ENCODE measurements at regions not wholly inside any gene's neighbourhood (a gene's known extent, or its start where the extent isn't known, plus 50 kb on each side); places are given as distances from the start of the nearest gene placed in this dataset.

DNA sequence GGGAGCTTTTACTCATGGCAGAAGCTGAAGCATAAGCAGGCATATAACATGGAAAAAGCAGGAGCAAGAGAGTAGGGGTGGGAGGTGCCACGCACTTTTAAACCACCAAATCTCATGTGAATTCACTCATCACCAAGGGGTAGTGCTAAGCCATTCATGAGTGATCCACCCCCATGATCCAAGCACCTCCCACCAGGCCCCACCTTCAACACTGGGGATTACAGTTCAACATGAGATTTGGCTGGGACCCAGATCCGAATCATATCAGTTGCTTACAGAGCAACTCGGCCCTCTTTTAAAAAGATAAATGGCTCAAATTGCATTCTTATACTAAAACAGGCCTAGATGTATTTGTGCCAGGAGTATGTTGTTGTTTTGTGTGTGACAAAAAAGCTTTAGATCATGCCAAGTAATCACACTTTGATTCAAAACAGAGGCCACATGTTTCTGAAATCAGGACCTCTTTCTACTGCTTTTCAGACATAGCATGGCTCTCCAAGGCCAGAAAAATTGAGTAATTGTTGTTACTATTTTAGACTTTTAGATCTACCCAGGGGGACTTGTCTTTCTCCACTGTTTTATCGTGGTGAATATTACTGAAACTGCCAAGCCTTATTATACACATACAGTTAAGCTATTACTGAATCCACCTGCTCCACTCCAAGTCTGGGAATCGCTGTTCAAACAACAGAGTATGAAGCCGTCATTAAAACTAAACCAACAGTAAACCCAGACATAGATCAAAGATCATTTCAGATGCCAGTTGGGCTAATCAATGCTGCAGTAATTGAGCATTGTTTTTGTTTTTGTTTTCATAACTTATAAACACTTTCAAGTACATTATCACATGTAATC, 163.3 kb downstream of the KCNJ2 start (continued):
- TF ChIP-seq, protein P1, sequence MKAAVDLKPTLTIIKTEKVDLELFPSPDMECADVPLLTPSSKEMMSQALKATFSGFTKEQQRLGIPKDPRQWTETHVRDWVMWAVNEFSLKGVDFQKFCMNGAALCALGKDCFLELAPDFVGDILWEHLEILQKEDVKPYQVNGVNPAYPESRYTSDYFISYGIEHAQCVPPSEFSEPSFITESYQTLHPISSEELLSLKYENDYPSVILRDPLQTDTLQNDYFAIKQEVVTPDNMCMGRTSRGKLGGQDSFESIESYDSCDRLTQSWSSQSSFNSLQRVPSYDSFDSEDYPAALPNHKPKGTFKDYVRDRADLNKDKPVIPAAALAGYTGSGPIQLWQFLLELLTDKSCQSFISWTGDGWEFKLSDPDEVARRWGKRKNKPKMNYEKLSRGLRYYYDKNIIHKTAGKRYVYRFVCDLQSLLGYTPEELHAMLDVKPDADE (IDR thresholded peaks at IDR 0.05) = no peak
- TF ChIP-seq EZH2phosphoT487 (IDR thresholded peaks at IDR 0.05; ENCODE audit: unreplicated experiment) = no peak
- no peak for TF ChIP-seq JUNB (IDR thresholded peaks at IDR 0.05; ENCODE audit: unreplicated experiment)
- TF ChIP-seq STAT1 (IDR thresholded peaks at IDR 0.05; ENCODE audit: unreplicated experiment) = no peak
- TF ChIP-seq, protein P2, sequence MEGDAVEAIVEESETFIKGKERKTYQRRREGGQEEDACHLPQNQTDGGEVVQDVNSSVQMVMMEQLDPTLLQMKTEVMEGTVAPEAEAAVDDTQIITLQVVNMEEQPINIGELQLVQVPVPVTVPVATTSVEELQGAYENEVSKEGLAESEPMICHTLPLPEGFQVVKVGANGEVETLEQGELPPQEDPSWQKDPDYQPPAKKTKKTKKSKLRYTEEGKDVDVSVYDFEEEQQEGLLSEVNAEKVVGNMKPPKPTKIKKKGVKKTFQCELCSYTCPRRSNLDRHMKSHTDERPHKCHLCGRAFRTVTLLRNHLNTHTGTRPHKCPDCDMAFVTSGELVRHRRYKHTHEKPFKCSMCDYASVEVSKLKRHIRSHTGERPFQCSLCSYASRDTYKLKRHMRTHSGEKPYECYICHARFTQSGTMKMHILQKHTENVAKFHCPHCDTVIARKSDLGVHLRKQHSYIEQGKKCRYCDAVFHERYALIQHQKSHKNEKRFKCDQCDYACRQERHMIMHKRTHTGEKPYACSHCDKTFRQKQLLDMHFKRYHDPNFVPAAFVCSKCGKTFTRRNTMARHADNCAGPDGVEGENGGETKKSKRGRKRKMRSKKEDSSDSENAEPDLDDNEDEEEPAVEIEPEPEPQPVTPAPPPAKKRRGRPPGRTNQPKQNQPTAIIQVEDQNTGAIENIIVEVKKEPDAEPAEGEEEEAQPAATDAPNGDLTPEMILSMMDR (conservative IDR thresholded peaks at IDR 0.05; ENCODE audit: low read depth in 2 of 2) = no peak
- TF ChIP-seq NANOG (IDR thresholded peaks at IDR 0.05; ENCODE audit: borderline replicate concordance) = no peak
- TF ChIP-seq POLR2AphosphoS5 (IDR thresholded peaks at IDR 0.05; ENCODE audit: low read depth) = no peak
- TF ChIP-seq EZH2 (IDR thresholded peaks at IDR 0.05; ENCODE audit: low read depth, unreplicated experiment) = no peak
- TF ChIP-seq ZNF114 (CRISPR knock-in tag; IDR thresholded peaks at IDR 0.05) = no peak
- TF ChIP-seq ZNF331 (CRISPR knock-in tag; IDR thresholded peaks at IDR 0.05; ENCODE audit: low read depth) = no peak

DNA sequence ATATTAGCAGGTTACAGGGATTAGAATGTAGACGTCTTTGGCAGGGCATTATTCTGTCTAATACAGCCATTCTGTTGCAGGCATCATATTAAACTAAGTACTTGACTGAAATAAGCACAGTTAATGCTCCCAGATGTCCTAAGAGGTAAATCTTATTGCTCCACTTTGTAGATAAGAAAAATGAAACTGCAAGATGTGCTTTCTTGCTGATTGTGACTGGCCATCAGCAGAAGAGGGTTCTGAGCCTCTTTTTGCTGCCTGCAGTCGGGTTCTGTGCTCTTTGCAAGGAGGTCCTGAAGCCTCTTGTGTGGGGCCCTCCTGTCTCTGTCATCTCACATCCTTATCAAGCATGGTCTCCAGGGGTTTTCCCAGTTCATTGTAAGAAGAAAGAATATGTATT, 167.1 kb downstream of the KCNJ2 start:
- no peak for ATAC-seq
- Mint-ChIP-seq H3K27me3 (ENCODE audit: insufficient read depth, low read depth, poor library complexity) (no peaks in the 10 kb centered on the region), H3K27ac (no peak overlapping the region), H3K4me3 (no peak overlapping the region), H3K36me3 (ENCODE audit: low read depth) (no peaks in the 10 kb centered on the region), H3K4me1 (no peaks in the 10 kb centered on the region), H3K9me3 (no peaks in the 10 kb centered on the region; the same call in 2 of the 3 replicates)
- no peak overlapping the region for H3K4me3 ChIP-seq
- DNase-seq (ENCODE audit: low spot score) = no peak
- H3K27me3 ChIP-seq (ENCODE audit: insufficient read depth) = no peaks in the 10 kb centered on the region
- no peaks in the 10 kb centered on the region for H3K36me3 ChIP-seq (ENCODE audit: insufficient read depth)
- H3F3A ChIP-seq (replicated peaks; ENCODE audit: low read depth) = no peaks in the 10 kb centered on the region
- H3K79me2 ChIP-seq (replicated peaks; ENCODE audit: insufficient read depth) = no peaks in the 10 kb centered on the region
- H2AFZ ChIP-seq = no peak overlapping the region
- H4K20me1 ChIP-seq (replicated peaks; ENCODE audit: insufficient read depth) = no peaks in the 10 kb centered on the region
- no peak overlapping the region for H3K27ac ChIP-seq (ENCODE audit: low read depth)
- H3K4me1 ChIP-seq (ENCODE audit: insufficient read depth) = no peaks in the 10 kb centered on the region
- no peak overlapping the region for H3K4me2 ChIP-seq
- H3K9me2 ChIP-seq (ENCODE audit: insufficient read depth) = no peaks in the 10 kb centered on the region
- no peak for TF ChIP-seq STAT1 (IDR thresholded peaks at IDR 0.05; ENCODE audit: unreplicated experiment)
- TF ChIP-seq POLR2AphosphoS5 (IDR thresholded peaks at IDR 0.05; ENCODE audit: low read depth) = no peak
- TF ChIP-seq ZNF114 (CRISPR knock-in tag; IDR thresholded peaks at IDR 0.05) = no peak
- no peak for TF ChIP-seq CREB1 (CRISPR knock-in tag; IDR thresholded peaks at IDR 0.05; ENCODE audit: low read depth)
- TF ChIP-seq, protein P1 (IDR thresholded peaks at IDR 0.05) = no peak
- TF ChIP-seq, protein P3, sequence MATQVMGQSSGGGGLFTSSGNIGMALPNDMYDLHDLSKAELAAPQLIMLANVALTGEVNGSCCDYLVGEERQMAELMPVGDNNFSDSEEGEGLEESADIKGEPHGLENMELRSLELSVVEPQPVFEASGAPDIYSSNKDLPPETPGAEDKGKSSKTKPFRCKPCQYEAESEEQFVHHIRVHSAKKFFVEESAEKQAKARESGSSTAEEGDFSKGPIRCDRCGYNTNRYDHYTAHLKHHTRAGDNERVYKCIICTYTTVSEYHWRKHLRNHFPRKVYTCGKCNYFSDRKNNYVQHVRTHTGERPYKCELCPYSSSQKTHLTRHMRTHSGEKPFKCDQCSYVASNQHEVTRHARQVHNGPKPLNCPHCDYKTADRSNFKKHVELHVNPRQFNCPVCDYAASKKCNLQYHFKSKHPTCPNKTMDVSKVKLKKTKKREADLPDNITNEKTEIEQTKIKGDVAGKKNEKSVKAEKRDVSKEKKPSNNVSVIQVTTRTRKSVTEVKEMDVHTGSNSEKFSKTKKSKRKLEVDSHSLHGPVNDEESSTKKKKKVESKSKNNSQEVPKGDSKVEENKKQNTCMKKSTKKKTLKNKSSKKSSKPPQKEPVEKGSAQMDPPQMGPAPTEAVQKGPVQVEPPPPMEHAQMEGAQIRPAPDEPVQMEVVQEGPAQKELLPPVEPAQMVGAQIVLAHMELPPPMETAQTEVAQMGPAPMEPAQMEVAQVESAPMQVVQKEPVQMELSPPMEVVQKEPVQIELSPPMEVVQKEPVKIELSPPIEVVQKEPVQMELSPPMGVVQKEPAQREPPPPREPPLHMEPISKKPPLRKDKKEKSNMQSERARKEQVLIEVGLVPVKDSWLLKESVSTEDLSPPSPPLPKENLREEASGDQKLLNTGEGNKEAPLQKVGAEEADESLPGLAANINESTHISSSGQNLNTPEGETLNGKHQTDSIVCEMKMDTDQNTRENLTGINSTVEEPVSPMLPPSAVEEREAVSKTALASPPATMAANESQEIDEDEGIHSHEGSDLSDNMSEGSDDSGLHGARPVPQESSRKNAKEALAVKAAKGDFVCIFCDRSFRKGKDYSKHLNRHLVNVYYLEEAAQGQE (IDR thresholded peaks at IDR 0.05; ENCODE audit: unreplicated experiment) = no peak

All from GM23338 (cell line).